Parathyroid adenoma (tissue), 2 donors: ENCODE measurements at regions not wholly inside any gene's neighbourhood (a gene's known extent, or its start where the extent isn't known, plus 50 kb on each side); places are given as distances from the start of the nearest gene placed in this dataset.

ENCODE experiments used
- H2AFZ ChIP-seq: fragments of 300-600 bp; sonication (generic); one replicate; pipeline ENCODE4 v1.7.0; 2017; ENCODE audit warnings: antibody characterized with exemption, mild to moderate bottlenecking
- H3K27ac ChIP-seq: fragments of 300-600 bp; sonication (generic); one replicate; pipeline ENCODE4 v1.7.0; 2017
- H3K27me3 ChIP-seq: fragments of 300-600 bp; sonication (generic); one replicate; pipeline ENCODE4 v1.7.0; 2017; ENCODE audit warnings: low read length; ENCODE audit not compliant: control insufficient read depth, insufficient read depth
- H3K36me3 ChIP-seq: fragments of 300-600 bp; sonication (generic); one replicate; pipeline ENCODE4 v1.7.0; 2017; ENCODE audit warnings: low read length; ENCODE audit not compliant: control insufficient read depth, insufficient read depth
- H3K4me1 ChIP-seq: fragments of 300-600 bp; sonication (generic); one replicate; pipeline ENCODE4 v1.7.0; 2017; ENCODE audit warnings: control low read depth
- H3K4me2 ChIP-seq: fragments of 300-600 bp; sonication (generic); one replicate; pipeline ENCODE4 v1.7.0; 2017; ENCODE audit warnings: low read length
- H3K4me3 ChIP-seq: fragments of 300-600 bp; sonication (generic); one replicate; pipeline ENCODE4 v1.7.0; 2017; ENCODE audit warnings: low read depth, low read length
- H3K79me2 ChIP-seq: fragments of 300-600 bp; sonication (generic); one replicate; pipeline ENCODE4 v1.7.0; 2017; ENCODE audit warnings: control low read depth
- H3K9ac ChIP-seq: fragments of 300-600 bp; sonication (generic); one replicate; pipeline ENCODE4 v1.7.0; 2017; ENCODE audit warnings: mild to moderate bottlenecking
- H3K9me3 ChIP-seq: fragments of 300-600 bp; sonication (generic); one replicate; pipeline ENCODE4 v1.7.0; 2017; ENCODE audit warnings: low read length; ENCODE audit not compliant: control insufficient read depth
- TF ChIP-seq, protein P1 (sequence below): fragments of 300-600 bp; sonication (generic); IDR thresholded peaks from one replicate; pipeline ENCODE4 v1.7.0; 2017; ENCODE audit warnings: antibody characterized with exemption, mild to moderate bottlenecking
- donor health status: primary hyperparathyroidism.

DNA sequence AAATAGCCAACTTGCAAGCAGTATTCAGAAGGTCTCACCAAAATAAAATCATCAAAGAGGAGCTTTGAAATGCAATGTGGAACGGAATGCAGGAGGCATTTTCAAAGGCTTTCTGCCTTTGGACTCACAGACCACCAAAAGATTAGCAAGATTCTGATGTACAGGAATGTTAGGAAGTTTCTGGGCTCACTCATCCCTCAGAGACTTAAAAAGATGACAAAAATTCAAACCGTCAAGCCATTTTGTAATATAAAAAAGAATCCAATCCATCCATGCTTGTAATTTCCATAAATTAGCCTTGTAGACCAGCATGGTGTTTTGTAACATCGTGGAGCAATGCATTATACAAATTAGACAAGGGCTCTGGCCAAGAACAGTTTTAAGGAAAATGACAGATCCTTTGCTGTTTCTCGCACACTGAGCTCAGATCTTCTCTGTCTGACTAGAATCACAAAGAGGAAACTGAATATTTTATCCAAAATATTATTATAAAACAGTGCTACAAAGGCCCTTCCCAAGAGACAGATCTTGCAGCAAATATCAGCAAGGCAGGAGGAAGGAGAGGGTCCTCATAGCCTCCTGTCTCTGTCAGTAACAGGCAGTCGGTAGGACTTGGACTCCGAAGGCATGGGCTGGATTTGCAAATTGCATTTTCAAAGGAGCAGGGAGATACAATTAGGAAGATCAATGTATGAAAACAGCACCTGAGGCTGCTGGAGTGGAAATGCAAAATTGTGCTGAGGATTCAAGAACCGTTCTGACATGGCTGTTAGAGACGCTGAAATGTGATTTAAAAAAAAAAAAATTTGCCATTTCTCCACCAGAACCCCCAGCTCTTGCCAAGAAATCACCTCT is 57.4 kb upstream of the NRP1 start:
- no peaks in the 10 kb centered on the region for H3K36me3 ChIP-seq
- H3K4me3 ChIP-seq: no peak overlapping the region
- no peaks in the 10 kb centered on the region for H3K9me3 ChIP-seq
- H3K79me2 ChIP-seq: no peaks in the 10 kb centered on the region
- H3K27ac ChIP-seq: no peak overlapping the region
- H2AFZ ChIP-seq: no peak overlapping the region
- TF ChIP-seq, protein P1, sequence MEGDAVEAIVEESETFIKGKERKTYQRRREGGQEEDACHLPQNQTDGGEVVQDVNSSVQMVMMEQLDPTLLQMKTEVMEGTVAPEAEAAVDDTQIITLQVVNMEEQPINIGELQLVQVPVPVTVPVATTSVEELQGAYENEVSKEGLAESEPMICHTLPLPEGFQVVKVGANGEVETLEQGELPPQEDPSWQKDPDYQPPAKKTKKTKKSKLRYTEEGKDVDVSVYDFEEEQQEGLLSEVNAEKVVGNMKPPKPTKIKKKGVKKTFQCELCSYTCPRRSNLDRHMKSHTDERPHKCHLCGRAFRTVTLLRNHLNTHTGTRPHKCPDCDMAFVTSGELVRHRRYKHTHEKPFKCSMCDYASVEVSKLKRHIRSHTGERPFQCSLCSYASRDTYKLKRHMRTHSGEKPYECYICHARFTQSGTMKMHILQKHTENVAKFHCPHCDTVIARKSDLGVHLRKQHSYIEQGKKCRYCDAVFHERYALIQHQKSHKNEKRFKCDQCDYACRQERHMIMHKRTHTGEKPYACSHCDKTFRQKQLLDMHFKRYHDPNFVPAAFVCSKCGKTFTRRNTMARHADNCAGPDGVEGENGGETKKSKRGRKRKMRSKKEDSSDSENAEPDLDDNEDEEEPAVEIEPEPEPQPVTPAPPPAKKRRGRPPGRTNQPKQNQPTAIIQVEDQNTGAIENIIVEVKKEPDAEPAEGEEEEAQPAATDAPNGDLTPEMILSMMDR: no peak
- H3K27me3 ChIP-seq: no peaks in the 10 kb centered on the region
- no peak overlapping the region for H3K4me2 ChIP-seq
- H3K4me1 ChIP-seq: no peaks in the 10 kb centered on the region
- H3K9ac ChIP-seq: no peak overlapping the region

DNA sequence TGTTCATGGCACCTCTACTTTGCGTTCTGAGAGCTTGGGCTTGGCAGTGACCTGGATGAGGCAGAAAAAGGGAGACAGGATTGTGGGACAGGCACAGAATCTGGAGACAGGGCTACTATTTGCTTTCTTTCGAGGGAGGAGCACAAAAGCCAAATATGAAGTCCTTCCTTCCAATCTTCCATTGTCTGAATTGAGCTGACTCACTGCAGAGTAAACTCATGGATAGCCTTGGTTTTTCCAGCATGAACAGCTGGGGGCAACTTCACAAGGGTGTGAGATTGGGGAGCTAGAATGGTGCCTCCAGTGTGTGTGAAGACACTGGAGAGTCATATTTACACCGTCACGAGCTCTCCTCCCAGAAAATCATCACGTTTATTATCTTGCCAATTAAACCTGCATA is 55.6 kb upstream of the NRP1 start:
- H3K27me3 ChIP-seq: no peaks in the 10 kb centered on the region
- H3K36me3 ChIP-seq: no peaks in the 10 kb centered on the region
- no peak overlapping the region for H3K9ac ChIP-seq
- no peaks in the 10 kb centered on the region for H3K4me1 ChIP-seq
- no peak overlapping the region for H3K4me2 ChIP-seq
- no peak overlapping the region for H3K4me3 ChIP-seq
- no peaks in the 10 kb centered on the region for H3K79me2 ChIP-seq
- H3K9me3 ChIP-seq: no peaks in the 10 kb centered on the region
- H3K27ac ChIP-seq: no peak overlapping the region
- no peak overlapping the region for H2AFZ ChIP-seq
- TF ChIP-seq, protein P1: no peak

DNA sequence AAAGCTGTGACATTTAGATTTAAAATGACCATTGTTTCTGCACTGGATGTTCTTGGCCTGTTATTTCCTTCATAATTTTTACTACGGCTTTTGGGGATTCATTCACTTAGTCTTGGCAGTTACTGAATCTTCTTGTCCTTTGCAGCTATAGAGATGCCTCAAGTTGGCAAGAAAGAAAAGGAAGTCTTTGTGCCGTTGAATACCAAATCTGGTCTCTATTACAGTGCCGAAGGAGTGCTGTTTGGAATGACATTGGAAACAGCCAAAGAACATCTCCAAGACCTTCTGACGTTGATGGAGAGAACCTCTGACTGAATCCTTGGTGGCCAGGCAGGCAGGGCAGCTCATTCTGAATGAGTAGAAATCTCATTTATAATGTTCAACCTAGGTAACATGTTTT is 54.3 kb upstream of the NRP1 start:
- TF ChIP-seq, protein P1: no peak
- no peaks in the 10 kb centered on the region for H3K27me3 ChIP-seq
- H3K9me3 ChIP-seq: no peaks in the 10 kb centered on the region
- H3K4me1 ChIP-seq: no peaks in the 10 kb centered on the region
- no peaks in the 10 kb centered on the region for H3K36me3 ChIP-seq
- no peak overlapping the region for H3K4me2 ChIP-seq
- no peak overlapping the region for H3K9ac ChIP-seq
- no peaks in the 10 kb centered on the region for H3K79me2 ChIP-seq
- no peak overlapping the region for H2AFZ ChIP-seq
- no peak overlapping the region for H3K4me3 ChIP-seq
- no peak overlapping the region for H3K27ac ChIP-seq

DNA sequence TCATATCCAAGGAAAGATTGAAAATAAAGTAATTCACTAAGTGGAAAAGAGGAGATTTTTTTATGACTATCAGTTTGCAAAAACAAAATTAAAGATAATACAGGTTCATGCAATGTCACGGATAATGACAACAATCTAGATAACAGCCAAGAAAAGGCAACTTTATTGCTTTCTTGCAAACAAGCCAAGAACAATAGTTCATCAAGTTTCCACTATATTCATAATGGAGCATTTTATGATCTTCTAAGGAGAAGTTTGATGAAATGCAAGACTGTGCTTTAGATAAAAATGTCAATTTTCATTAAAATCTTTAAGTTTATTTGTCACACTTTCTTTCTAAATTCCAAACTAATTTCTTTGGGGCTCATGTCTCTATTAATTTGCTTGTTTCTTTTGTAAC is 53.9 kb upstream of the NRP1 start:
- TF ChIP-seq, protein P1: no peak
- Histone ChIP-seq H3K9me3 (no peaks in the 10 kb centered on the region), H3K4me1 (no peaks in the 10 kb centered on the region), H3K9ac (no peak overlapping the region), H2AFZ (no peak overlapping the region), H3K36me3 (no peaks in the 10 kb centered on the region), H3K79me2 (no peaks in the 10 kb centered on the region), H3K27me3 (no peaks in the 10 kb centered on the region), H3K4me2 (no peak overlapping the region), H3K27ac (no peak overlapping the region), H3K4me3 (no peak overlapping the region)

DNA sequence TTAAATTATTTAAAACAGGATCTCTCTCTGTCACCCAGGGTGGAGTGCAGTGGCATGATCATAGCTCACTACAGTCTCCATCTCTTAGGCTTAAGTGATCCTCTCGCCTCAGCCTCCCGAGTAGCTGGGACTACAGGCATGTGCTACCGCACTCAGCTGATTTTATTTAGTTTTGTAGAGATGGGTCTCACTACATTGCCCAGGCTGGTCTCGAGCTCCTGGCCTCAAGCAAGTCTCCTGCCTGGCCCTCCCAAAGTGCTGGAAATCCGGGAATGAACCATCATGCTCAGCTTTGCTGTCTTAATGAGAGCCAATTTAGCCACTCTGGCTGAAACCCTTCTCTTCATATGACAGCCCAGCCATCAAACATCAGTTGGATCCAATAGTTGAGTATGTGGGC is 53.3 kb upstream of the NRP1 start:
- no peaks in the 10 kb centered on the region for H3K9me3 ChIP-seq
- no peak overlapping the region for H3K4me2 ChIP-seq
- H2AFZ ChIP-seq: no peak overlapping the region
- H3K9ac ChIP-seq: no peak overlapping the region
- no peaks in the 10 kb centered on the region for H3K36me3 ChIP-seq
- no peak overlapping the region for H3K27ac ChIP-seq
- no peaks in the 10 kb centered on the region for H3K79me2 ChIP-seq
- no peaks in the 10 kb centered on the region for H3K27me3 ChIP-seq
- TF ChIP-seq, protein P1: no peak
- no peaks in the 10 kb centered on the region for H3K4me1 ChIP-seq
- no peak overlapping the region for H3K4me3 ChIP-seq
